Mucosa of descending colon (tissue), 3 donors: ENCODE measurements at regions not wholly inside any gene's neighbourhood (a gene's known extent, or its start where the extent isn't known, plus 50 kb on each side); places are given as distances from the start of the nearest gene placed in this dataset.
"Not testable (repeated sequence)": the region's sequence is repeated elsewhere in the genome, so short reads cannot be mapped to it uniquely, and the experiment has no call there.

Experiments
- ATAC-seq: fragments of 200-7000 bp; cut with Tn5 transposase; one replicate; pipeline ENCODE4 v1.9.1; 2020; ENCODE audit warnings: mild to moderate bottlenecking, moderate library complexity
- DNase-seq, 3 donors: peaks; one replicate each; pipeline ENCODE4 v3.0.0-alpha.2; 2020
- H3K36me3 ChIP-seq: fragments of 200-600 bp; one replicate; pipeline ENCODE4 v1.8.0; 2021; ENCODE audit warnings: low read depth, mild to moderate bottlenecking
- H3K4me1 ChIP-seq: fragments of 200-600 bp; one replicate; pipeline ENCODE4 v1.8.0; 2021; ENCODE audit warnings: low read depth, mild to moderate bottlenecking
- H3K4me3 ChIP-seq: fragments of 200-600 bp; one replicate; pipeline ENCODE4 v1.8.0; 2021; ENCODE audit warnings: mild to moderate bottlenecking
- H3K9me3 ChIP-seq: fragments of 200-600 bp; one replicate; pipeline ENCODE4 v1.8.0; 2021; ENCODE audit warnings: mild to moderate bottlenecking
- CTCF ChIP-seq: fragments of 200-600 bp; IDR thresholded peaks from one replicate; pipeline ENCODE4 v1.8.0; 2022; ENCODE audit warnings: antibody characterized with exemption, mild to moderate bottlenecking
- intact Hi-C, 2 donors: fragments of 100-400 bp; cut with DNase I in 1 of 2; cut with micrococcal nuclease in 1 of 2; formaldehyde crosslinking; loops; one replicate each; pipeline versions ENCODE4 v1.11.0 to v1.11.1; 2022; cut with DNase I, micrococcal nuclease
- donor health status: DM: no; HTN: no; CAD: no; lungs with moderate emphysema.
- donor health status: DM: no; HTN: no; CAD: no.
- donor health status: DM: no; HTN: yes; CAD: no.

DNA sequence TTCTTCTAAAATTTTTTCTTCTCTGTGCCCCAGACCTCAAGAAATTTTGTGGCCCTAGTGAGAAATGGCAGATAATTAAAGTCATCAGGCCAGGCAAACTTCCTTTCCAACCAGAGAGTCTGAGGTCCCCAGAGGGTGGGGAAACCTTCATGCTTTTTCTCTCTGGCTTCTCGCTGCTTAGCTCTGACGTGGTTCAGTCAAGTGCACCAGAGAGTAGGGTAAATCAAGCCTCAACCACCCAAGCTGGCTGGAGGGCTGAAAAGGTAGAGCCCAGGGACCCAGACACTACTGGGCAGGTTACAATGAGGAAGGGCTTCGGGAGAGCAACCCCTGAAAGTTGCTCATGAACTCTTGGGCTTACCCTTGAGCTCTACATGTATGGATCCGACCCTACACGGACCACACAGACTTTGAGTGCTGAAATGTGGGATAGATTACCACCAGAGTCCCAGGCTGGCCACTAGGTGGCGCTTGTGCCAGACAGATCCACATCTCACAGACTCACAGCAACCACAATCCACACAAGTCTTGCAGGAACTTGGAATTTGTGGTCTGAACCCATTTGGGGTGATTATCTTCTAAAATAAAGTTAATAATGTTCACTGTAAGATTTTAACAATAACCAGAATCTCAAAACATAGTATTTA, 323.5 kb downstream of the KLF13 start:
- peak in 2 of 3 donors; percentile 69 to 79 for DNase-seq
- intact Hi-C loops, H3K36me3 ChIP-seq, H3K9me3 ChIP-seq, H3K4me3 ChIP-seq, H3K4me1 ChIP-seq: not testable (repeated sequence)
- peak; percentile 79 for ATAC-seq

GRCh38 chr15:31656915-31657314, 330.3 kb downstream of the KLF13 start:
- H3K36me3 ChIP-seq, H3K4me1 ChIP-seq, intact Hi-C loops, ATAC-seq, H3K9me3 ChIP-seq, H3K4me3 ChIP-seq, DNase-seq: not testable (repeated sequence)

GRCh38 chr15:31660816-31661215, 334.2 kb downstream of the KLF13 start:
- intact Hi-C loops = no loop called here
- no peak overlapping the region for H3K4me3 ChIP-seq
- no peak for DNase-seq
- no peaks in the 10 kb centered on the region for H3K4me1 ChIP-seq
- ATAC-seq = no peak
- no peaks in the 10 kb centered on the region for H3K36me3 ChIP-seq
- no peak for TF ChIP-seq CTCF
- H3K9me3 ChIP-seq = no peaks in the 10 kb centered on the region

DNA sequence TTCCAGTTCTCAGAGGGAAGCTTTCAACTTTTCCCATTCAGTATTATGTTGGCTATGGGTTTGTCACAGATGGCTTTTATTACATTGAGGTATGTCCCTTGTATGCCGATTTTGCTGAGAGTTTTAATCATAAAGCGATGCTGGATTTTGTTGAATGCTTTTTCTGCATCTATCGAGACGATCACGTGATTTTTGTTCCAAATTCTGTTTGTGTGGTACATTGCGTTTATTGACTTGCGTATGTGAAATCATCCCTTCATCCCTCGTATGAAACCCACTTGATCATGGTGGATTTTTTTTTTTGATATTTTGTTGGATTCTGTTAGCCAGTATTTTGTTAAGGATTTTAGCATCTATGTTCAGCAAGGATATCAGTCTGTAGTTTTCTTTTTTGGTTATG, 339.1 kb downstream of the KLF13 start:
- H3K9me3 ChIP-seq, H3K4me1 ChIP-seq, H3K36me3 ChIP-seq, DNase-seq, intact Hi-C loops, H3K4me3 ChIP-seq, ATAC-seq: not testable (repeated sequence)

DNA sequence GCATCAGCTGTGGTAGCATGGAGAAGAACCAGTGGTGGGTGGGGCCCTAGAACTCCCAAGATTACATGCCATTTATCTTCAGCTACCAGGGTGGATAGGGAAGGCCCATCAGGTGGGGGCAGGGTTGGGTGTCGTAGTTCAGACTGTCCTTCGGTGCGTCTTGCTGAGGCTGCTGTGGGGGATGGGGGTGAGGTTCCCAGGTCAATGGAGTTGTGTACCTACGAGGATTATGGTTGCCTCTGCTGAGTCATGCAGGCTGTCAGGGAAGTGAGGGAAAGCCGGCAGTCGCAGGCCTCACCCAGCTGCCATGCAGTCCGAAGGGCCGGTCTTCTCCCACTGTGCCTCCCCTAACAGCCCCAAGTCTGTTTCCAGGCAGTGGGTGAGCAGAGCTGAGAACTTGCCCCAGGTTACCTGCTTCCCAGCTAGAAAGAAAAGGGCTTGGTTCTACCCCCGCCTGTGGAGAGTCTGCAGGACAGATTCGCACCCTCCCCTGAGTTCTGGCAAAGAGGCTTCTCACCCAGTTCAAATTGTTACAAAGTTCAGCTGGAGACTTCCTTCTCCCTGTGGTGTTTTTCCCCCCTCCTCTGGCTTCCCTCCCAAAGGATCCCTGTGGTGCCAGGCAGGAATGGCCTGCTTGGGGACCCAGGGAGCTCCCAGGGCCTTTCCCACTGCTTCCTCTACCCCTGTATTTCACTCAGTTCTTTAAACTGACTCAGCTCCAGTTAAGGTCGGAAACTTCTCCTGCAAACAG, 342.7 kb downstream of the KLF13 start:
- H3K4me1 ChIP-seq, H3K9me3 ChIP-seq, intact Hi-C loops, H3K36me3 ChIP-seq, H3K4me3 ChIP-seq: not testable (repeated sequence)
- ATAC-seq (peak; percentile 95), DNase-seq (peak; percentile 80 to 90 (median 80))

DNA sequence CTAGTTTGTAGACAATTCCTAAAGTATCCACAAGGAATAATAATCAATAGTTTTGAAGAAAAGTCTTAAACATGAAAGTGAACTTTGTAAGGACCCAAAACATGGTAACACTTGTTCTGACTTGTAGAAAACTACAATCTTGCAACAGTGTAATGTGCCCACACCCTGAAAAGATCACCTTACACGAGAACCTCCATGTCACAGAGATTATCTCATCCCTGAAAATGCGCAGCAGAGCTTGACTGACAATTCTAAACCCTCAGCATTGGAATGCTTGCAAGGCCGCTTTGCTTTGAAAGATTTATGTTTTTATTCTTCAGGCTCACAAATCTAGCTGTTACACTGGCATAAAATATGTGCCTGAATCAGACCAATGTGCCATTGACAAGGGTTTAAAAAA, 346.6 kb downstream of the KLF13 start:
- ATAC-seq, H3K36me3 ChIP-seq, H3K4me3 ChIP-seq, DNase-seq, H3K4me1 ChIP-seq, intact Hi-C loops, H3K9me3 ChIP-seq: not testable (repeated sequence)

- H3K4me1 ChIP-seq, H3K4me3 ChIP-seq, H3K9me3 ChIP-seq, H3K36me3 ChIP-seq, intact Hi-C loops, ATAC-seq, DNase-seq: not testable (repeated sequence)
Observed at GRCh38 chr15:31681529-31682259, 348.6 kb upstream of the CHRNA7 start.

DNA sequence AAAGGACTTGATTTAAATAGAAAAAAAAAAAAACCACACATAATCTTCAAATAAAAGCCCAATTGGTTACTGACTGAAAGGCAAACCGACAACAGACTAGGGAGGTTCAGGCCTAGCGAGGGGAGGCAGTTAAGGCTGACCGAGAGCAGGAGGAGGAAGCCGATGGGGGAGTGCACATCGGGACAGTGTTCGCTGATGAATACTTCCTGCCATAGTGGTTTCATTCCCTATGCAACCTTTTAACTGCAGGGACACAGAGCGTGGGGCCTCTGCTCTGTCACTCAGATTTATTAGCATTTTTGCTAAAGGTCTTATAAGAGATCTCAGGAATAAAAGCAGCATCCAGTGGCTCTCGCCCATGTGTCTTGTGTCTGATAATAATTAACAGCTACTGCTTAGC, 343.2 kb upstream of the CHRNA7 start:
- H3K9me3 ChIP-seq, H3K36me3 ChIP-seq, DNase-seq, H3K4me1 ChIP-seq, H3K4me3 ChIP-seq, ATAC-seq, intact Hi-C loops: not testable (repeated sequence)

- H3K36me3 ChIP-seq, ATAC-seq, H3K9me3 ChIP-seq, H3K4me3 ChIP-seq, H3K4me1 ChIP-seq, DNase-seq, intact Hi-C loops: not testable (repeated sequence)
Observed at GRCh38 chr15:31696509-31696908, 333.8 kb upstream of the CHRNA7 start.

DNA sequence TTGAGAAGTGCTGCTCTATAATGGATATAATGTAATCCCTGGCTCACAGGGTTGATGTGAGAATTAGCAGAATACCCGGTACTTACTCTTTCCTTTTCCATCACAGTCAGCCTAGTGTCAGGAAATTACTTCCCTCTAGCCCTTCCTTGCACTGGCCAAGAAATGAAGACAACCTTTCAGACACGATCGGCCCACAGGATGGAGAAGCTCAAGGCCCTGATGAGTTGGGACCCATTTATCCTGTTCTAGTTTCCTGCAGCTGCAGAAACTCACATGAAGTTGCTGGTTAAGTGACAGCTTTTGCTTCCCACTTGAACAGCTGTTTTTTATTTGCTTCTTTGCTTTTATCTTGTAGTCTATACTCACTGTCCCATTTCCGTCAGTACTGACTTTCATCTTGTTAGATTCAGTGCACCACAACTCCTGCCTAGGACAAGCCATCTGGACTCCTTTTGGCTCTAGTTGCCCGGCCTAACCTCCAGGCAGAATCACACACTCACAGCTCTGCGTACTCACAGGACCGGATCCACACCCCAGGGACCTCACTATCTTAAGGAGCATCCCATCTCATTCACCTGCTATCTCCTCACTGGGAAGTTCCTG, 325.1 kb upstream of the CHRNA7 start:
- not testable (repeated sequence) for ATAC-seq

GRCh38 chr15:31707944-31708702, 322.2 kb upstream of the CHRNA7 start:
- intact Hi-C loops, DNase-seq, H3K36me3 ChIP-seq, ATAC-seq, H3K9me3 ChIP-seq, H3K4me3 ChIP-seq, H3K4me1 ChIP-seq: not testable (repeated sequence)

More for the DNA sequence above, 325.1 kb upstream of the CHRNA7 start:
- H3K4me1 ChIP-seq, H3K36me3 ChIP-seq, DNase-seq, intact Hi-C loops, H3K9me3 ChIP-seq, H3K4me3 ChIP-seq: not testable (repeated sequence)

DNA sequence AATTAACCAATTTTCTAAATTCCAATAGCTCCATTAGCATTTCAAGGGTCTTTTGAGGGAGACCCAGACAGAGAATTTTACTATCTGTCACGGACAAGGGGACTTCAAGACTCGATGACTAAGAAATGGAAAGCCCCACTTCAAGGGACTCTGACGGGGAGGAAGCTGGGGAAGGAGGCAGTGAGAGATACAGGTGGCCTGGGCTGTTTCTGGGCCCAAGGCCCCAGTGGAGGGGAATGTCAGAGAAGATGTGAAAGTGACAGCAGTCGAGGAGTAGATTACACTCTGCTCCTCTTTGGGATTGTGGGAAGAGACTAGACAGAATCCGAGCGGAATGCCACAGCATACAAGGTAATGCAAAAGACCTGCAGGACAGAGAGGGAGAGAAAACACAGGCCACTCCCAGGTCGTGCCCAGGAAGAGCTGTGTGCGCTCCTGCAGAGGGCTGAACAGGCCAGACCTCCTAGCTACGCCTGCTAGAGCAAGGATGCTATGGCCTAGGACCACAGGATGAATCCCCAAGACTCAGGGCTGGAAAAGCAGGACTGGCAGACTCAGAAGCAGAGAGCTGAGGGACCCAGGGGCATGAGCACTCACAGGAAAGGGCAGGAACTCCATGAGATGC, 321.5 kb upstream of the CHRNA7 start:
- DNase-seq, ATAC-seq, H3K4me1 ChIP-seq, intact Hi-C loops, H3K9me3 ChIP-seq, H3K4me3 ChIP-seq, H3K36me3 ChIP-seq: not testable (repeated sequence)
